ENCODE measurements at regions not wholly inside any gene's neighbourhood (a gene's known extent, or its start where the extent isn't known, plus 50 kb on each side); places are given as distances from the start of the nearest gene placed in this dataset.

- TF ChIP-seq, protein P1, sequence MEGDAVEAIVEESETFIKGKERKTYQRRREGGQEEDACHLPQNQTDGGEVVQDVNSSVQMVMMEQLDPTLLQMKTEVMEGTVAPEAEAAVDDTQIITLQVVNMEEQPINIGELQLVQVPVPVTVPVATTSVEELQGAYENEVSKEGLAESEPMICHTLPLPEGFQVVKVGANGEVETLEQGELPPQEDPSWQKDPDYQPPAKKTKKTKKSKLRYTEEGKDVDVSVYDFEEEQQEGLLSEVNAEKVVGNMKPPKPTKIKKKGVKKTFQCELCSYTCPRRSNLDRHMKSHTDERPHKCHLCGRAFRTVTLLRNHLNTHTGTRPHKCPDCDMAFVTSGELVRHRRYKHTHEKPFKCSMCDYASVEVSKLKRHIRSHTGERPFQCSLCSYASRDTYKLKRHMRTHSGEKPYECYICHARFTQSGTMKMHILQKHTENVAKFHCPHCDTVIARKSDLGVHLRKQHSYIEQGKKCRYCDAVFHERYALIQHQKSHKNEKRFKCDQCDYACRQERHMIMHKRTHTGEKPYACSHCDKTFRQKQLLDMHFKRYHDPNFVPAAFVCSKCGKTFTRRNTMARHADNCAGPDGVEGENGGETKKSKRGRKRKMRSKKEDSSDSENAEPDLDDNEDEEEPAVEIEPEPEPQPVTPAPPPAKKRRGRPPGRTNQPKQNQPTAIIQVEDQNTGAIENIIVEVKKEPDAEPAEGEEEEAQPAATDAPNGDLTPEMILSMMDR (conservative IDR thresholded peaks at IDR 0.05), result no peak
- TF ChIP-seq ZFX (IDR thresholded peaks at IDR 0.05), result no peak
These were observed 1027.4 kb downstream of the FSCB start for GRCh38 chr14:43479596-43480195.
